Stimulated activated CD4-positive, alpha-beta T cell treated with anti-CD3 and anti-CD28 coated beads, TNF-alpha, amount 100 ng/mL, for 1 hour (primary cell): ENCODE measurements at regions not wholly inside any gene's neighbourhood (a gene's known extent, or its start where the extent isn't known, plus 50 kb on each side); places are given as distances from the start of the nearest gene placed in this dataset.
"Not testable (repeated sequence)": the region's sequence is repeated elsewhere in the genome, so short reads cannot be mapped to it uniquely, and the experiment has no call there.

Source experiments
- DNase-seq, 3 donors: peaks; one replicate each; pipeline ENCODE4 v3.0.0-alpha.2; 2020; ENCODE audit warnings: low read depth in 3 of 3, low spot score in 1 of 3

DNA sequence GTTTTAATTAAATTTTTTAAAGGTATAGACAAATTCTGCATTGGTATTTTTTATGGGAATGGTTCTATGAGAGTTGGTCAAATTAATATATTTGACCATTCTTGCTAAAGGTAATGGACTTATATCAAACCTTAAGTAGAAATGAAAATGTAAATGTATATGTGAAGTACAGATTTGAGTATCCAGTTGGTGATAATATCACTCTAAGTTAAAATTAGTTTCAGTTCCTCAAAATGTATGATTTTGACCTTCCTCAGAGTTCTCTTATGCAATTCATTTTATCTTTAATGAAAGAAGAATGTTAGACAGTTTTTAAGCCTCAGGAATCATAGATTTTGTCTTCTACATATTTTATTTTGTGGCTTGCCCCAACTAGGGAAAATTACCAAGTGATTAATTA lies 1291.5 kb upstream of the B3GALT2 start:
- DNase-seq, result no peak

DNA sequence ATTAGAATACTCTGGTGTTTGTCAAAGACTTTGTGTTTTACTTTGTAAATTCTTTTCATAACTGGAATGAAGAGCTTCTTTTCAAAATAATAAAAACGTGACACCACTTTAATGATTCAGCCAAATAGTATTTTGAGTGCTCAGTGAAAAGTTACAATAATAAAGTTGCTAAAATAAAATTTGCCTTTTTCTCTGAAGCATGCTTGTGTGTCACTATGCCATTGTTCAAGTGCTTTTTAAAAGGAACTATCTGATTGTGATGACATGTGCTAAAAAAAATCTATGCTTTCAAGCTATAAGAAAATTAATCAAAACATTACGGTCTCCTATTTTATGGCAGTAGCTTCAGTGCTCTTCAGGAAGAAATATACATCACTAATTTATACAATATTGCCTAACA lies 1290.5 kb upstream of the B3GALT2 start:
- no peak for DNase-seq

DNA sequence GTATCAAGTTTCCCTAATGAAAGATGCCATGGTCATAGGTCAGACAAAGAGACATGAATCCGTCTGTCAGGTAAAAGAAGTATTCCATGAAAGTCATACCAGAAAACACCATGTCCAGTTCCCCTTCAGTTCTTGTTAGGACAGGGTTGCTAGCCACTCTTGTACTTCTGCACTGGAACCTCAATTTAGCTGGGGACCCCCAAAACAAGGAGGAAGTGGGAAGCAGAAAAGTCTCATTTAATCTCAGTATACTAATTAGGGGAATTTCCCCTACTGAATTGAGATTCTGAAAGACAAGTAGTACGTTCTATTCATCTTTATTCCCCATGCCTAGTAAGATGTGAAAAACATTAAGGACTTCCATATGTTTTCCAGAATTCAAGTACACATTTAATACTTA lies 1289.9 kb upstream of the B3GALT2 start:
- DNase-seq, result no peak

DNA sequence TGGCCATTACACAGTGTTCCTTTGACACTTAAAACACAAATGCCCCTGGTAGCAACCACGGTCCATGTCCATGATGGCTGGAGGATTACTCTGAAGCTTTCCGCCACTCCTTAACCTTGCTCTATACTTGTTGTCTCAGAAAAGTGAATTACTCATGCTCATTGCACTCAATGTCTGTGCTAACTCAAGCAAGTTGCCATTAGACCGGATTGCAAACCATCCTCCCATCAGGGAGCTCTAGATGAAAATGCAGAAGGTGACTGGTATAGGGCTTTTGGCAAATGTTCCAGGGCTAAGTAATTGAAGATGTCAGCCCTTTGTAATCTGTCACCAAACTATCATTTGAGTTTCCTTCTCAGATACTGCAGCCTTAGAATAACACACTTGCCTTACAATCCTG lies 1288.3 kb upstream of the B3GALT2 start:
- no peak for DNase-seq

DNA sequence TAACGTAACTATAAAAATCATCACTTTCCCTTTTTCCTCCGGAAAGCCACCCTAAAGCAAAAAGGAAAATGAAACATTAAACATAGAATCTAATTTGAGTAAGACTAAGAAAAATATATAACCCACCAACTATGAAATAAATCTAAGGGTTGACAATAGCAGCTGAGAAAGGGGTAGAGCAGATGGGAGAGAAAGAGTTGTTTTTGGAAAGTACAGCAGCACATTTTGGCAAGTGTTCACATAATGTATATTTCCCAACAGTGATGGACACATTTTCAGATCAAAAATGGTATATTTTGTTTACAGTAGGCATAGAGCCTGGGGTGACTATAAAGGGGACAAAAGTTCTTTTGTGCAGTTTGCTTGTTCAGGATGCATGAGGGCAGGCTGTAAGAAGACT lies 1287.4 kb upstream of the B3GALT2 start:
- no peak for DNase-seq

DNA sequence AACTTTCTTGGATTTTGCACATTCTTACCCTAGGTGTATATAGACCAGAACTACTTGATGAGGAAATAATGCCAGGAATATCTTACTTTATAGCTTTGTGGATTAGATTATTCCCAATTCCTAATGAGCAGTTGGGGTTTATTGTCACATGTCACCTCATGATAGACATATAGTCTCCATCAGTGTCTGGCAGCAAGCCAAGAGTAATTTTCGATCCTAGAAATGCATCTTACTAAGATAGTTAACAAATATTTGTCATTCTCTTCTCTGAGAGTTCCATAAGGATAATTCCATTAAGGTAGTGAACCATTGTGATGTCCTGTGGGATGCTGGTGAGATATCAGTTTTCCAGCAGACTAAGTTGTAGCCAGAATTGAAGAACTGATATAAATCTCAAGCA lies 1282.9 kb upstream of the B3GALT2 start:
- DNase-seq, result no peak

DNA sequence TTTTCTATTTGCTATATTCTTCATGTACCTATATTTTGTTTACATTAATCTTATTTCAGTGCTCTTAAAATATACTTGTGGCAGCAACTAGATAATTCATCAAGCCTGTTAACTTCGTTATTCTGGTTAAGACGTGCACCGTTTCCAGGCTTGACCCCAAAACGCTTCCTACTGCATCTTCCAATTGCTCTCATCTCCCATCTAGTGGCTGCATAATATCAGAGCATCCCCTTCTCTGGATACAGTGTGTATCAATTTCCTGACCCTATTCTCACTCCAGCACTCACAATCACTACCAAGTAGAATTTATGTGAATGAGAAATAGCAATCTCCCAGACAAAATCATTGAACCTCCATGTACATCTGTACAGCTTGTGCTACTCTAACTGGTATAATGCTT lies 1280.3 kb upstream of the B3GALT2 start:
- no peak for DNase-seq

DNA sequence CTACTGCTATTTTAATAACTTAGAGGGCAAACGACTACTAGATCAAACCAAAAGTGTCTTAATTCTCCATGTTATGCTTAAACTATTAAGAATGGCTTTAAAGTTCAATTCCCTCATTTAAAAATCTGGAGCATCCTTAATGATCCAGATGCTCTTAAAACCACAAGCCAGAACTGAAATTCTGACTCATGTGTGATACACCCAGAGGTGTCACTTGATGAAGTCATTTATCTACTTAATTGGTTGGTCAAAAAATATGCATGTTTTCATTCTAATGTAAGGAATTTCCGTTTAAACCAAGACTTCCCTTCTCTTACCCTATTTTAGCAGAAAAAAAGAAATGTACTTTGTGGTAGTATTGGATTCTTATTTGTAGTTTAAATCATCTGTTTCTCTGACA lies 1261.2 kb upstream of the B3GALT2 start:
- no peak for DNase-seq

DNA sequence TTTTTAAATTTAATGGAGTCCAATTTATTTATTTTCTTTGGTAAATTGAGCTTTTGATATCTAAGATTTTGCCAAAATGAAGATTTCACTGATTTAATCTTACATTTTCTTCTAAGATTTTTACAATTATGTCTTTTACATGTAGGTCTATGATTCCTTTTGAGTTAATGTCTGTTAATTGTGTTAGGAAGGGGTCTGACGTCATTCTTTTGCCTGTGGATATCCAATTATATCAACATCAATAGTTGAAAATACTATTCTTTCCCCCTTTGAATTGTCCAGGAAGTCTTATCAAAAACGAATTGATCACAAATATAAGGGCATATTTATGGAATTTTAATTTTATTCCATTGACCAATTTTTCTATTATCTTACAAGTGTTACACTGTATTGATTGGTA lies 1258.8 kb upstream of the B3GALT2 start:
- DNase-seq, result no peak

DNA sequence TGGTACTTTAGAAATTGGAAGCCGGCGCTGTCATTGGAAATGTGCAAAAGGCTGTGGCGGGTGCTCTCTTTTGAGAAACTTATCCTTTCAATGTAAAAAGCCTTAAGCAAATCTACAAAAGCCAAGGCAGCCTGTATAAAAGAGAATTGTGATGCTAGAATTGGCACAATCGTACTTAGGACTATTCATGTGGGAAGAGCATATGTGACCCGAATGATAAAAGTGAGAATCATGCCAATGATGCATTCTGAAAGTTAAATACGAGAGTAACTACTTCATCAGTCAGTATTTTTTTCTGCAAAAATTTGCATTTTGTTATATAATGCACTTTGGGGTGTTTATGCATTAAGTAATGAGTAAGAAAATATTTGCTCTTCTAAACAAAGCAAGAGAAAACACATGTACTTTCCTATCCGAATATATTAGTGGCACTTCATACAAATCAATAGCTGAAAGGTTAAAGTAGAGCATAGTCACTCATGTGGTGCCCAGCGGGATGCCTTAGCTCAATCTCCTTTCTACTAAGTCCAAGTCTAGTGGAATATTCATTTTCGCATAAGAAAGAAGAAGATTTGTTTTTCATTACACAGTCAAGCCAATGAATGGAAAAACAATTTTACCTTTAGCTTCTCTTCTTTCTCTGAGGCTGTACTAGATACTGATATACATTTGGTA lies 1256.6 kb upstream of the B3GALT2 start:
- no peak for DNase-seq

DNA sequence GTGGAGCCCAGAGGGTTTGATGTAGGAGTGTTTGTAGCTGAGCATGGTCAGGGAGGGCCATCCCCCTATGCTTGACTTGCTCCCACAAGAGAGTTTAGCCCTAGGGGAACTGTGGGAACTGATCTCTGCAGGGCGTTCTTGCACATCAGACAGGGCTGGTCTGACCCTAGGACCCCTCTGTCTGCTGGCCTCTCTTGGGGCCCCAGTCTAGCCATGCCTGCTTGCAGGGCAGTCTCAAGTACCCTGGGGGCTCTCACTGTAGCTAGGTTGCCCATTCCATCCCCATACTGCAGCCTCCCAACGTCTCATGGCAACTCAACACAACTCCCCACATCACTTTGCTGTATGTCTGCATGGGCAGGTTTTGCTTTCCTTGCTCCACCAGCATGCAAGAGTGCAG lies 1250.7 kb upstream of the B3GALT2 start:
- DNase-seq, result no peak

DNA sequence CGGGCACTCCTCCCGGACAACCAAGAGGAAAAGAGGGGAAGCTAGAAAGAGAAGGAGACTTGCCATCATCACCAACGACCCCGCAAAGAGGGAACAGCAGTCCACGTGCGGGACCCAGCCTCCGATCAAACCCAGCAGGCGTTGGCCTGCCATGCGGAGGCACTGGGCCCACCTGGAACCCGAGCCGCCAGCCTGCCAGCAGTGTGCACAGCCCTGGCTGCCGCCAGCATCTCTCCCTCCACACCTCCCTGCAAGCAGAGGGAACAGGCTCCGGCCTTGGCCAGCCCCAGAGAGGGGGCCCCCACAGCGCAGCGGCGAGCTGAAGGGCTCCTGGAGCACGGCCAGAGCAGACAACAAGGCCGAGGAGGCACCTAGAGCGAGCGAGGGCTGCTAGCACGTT lies 1244.7 kb upstream of the B3GALT2 start:
- no peak for DNase-seq

DNA sequence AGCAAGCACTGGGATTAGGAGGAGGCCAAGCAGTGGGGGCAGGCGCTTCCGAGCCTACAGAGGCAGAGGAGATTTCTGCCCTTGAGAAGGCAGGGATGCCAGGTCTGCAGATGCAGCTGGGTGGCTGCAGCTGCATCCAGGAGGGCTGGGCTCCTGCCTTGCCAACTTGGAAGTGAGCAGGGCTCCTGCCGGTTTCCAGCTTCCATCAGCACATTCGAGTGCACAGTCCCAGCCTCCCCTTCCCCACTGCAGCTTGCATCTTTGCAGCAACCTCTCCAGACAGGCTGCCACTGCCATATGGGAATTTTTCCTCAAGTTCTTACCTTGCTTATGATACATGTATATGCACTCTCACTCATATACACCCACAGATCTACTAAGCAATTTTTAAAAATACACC lies 1234.3 kb upstream of the B3GALT2 start:
- no peak for DNase-seq

DNA sequence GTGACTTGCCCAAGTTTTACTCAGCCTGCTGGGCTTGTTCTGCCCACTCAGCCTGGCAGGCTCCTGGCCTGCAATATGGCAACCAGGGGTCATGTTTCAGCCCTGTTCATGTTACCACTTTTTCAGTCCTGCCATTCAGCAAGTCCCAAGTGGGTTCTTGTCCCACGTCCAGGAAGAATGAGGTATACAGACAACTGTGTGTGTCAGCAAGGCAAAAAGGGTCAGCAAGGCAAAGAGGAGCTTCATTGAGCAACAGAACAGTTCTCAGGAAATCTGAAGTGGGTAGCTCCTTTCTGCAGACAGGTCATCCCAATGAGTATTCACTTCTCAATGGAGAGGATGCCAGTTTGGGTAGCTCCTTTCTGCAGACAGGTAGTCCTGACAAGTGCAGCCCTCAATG lies 1233.3 kb upstream of the B3GALT2 start:
- no peak for DNase-seq

DNA sequence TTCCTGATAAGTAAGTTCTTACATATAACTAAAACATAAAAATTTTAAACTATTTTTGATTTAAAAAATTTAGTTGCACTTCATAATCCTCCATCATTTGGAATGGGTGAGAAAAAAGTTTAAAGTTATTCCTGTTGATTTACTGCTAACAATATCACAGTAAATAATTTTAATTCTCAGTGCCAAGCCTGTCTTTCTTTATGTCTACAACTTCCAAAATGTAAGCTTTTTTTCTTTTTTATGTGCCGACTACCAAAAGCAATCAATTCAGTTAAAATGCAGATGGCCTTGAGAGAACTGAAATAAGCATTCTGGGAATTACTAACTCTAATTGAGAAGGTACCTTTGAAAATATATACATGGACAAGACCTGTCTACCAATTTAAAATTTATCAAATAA lies 1224.3 kb upstream of the B3GALT2 start:
- no peak for DNase-seq

DNA sequence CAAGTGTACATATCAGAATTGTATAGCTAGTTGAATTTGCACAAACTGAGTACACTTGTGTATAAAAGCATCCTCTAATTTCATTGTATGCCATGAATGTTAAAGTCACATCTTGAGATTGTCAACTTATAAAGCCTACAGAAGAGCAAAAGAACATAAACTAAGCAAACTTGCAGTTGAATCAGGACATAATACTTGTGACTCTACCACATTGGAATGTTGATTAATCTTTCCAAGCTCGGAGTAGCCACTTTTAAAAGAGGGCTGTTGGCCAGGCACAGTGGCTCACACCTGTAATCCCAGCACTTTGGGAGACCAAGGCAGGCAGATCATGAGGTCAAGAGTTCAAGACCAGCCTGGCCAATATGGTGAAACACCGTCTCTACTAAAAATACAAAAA lies 1220.8 kb upstream of the B3GALT2 start:
- not testable (repeated sequence) for DNase-seq

DNA sequence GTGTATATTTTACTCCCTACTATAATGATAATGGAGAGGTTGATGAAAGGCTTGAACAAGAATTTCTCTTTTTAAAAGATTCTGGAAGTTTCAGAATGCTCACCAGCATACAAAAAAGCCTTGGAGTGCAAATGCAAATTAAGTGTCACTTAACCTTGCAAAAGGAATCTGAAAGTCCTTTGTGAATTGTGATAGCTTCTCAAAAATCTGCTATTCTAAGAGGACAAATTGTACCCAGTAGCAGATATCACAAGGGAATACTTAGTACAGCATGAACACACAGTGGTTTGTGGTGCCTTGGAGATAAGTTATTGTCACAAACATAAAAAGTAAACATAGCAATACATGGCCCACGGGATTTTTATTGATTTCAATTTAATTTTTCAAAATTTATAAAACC lies 1208.3 kb upstream of the B3GALT2 start:
- no peak for DNase-seq

DNA sequence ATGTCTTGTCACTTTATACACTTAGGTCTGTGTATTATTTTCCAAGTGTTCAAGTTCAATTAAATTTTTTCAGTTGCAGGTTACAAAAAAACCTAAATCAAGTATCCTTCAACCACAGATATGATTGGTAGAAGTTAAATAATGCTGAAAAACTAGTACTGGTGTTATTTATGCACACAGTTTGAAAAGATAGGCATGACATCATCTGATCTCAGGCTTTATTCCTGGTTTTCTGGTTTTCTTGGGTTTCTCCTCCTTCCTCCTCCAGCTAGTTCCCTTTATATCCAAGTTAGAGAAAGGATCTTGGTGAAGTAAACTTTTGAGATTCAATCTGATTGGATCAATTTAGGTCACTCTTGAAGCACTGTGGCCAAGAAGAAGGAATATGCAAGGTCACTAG lies 1201.1 kb upstream of the B3GALT2 start:
- no peak for DNase-seq

DNA sequence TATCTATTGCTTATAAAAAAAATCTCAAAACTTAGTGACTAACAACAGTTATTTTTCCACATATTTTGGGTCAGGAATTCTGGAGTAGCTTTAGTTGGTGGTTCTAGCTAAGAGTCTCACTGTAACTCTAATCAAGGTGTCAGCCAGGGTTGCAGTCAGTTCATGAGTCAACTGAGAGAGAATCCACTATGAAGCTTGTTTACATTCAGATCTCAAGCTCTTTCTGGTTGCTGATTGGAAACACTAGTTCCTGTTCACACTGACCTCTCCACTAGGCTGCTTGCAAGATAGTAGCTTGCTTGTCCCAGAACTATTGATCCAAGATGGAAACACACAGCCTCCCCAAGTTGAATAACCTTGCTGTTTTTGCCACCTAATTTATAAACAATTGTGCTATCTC lies 1192.1 kb upstream of the B3GALT2 start:
- DNase-seq, result no peak

DNA sequence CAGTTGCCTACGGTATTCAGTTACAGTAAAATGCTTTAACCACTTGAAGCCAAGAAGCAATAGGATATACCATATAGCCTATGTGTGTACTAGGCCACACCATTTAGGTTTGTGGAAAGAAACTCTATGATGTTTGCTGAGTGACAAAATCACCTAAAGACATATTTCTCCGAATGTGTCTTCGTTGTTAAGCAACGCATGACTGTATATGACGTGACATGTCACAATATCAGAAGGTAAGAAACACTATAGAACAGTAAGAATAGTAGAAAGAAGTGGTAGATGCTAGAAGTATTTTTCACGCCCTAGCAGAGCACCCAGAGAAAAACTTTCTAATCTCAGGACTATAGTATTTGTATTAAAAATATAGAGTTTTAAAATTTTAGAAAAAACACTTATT lies 1188.2 kb upstream of the B3GALT2 start:
- DNase-seq, result no peak

DNA sequence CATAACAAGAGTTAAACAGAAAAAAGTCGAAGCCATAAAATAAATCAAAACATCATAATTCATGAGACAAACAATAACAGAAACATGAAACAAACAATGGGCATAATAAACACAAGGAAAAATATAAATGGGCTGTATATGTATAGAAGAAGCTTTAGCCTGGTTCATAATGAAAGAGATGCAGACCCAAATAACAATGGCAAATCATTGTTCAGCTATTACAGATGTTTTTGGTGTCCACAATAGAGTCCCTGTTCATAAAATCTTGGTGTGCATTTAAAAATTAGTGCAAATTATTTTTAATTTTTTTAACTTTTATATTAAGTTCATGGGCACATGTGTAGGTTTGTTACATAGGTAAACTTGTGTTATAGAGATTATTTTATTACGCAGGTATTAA lies 1185.9 kb upstream of the B3GALT2 start:
- no peak for DNase-seq

DNA sequence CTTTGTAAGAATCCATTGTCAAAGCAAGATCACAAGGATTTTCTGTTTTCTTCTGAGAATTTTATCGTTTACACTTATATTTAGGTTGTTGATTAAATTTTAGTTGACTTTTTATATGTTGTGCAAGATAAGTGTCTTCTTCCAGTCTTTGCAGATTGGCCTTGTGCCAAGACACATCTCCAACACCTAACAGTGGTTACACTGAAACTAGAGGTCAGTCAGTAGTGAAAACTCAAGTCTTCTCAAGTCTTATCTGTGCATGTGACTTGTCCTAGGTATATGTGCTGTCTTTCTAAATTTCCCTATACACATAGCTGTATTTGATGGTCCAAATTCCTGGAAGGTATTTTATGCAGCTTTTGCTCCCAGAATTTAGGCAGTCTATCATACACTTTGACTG lies 1183.2 kb upstream of the B3GALT2 start:
- DNase-seq, result no peak

DNA sequence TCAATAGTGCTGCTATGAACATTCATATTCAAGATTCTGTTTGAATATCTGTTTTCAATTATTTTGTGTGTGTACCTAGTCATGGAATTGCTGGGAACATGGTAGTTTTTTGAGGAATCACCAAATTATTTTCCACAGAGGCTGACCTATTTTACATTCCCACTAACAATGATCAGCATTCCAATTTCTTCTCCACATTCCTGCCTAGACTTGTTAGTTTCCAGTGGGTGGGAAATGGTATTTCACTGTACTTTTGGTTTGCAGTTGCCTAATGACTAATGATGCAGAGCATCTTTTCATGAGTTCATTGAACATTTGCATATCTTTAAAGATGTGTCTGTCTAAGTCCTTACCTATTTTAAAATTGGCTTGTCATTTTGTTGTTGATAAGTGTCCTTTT lies 1182.6 kb upstream of the B3GALT2 start:
- DNase-seq, result no peak

DNA sequence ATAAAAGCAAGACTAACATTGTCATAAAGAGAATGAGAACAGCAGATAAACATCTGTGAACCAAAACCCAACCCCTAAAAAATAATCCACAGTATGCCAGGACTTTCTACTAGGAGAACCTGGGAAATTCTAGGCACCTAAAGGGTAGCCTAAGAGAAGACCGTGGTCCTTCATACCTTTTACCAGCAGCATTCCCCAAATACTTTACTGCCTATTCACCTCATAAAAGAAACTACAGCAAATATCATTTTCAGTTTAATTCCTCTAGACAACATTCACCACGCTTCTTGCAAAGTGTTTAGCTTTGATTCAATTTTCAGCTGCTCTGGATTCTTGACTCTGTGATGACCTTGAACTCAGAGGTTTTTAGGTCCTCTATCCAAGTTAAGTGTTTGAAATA lies 1180.7 kb upstream of the B3GALT2 start:
- no peak for DNase-seq
